ENCODE measurements at regions not wholly inside any gene's neighbourhood (a gene's known extent, or its start where the extent isn't known, plus 50 kb on each side); places are given as distances from the start of the nearest gene placed in this dataset.

- H3K4me1 ChIP-seq (replicated peaks; ENCODE audit: insufficient read depth), result no peaks in the 10 kb centered on the region
- H3K9me2 ChIP-seq (ENCODE audit: insufficient read depth), result no peaks in the 10 kb centered on the region
- H3K9me3 ChIP-seq (ENCODE audit: insufficient read depth, low read depth), result no peaks in the 10 kb centered on the region
- no peak overlapping the region for H3K27ac ChIP-seq
- no peak overlapping the region for H2AFZ ChIP-seq
- DNase-seq, result no peak
- no peaks in the 10 kb centered on the region for H3K27me3 ChIP-seq (ENCODE audit: insufficient read depth, low read depth)
- TF ChIP-seq EZH2 (IDR thresholded peaks at IDR 0.05; ENCODE audit: low read depth), result no peak
- TF ChIP-seq, protein P1, sequence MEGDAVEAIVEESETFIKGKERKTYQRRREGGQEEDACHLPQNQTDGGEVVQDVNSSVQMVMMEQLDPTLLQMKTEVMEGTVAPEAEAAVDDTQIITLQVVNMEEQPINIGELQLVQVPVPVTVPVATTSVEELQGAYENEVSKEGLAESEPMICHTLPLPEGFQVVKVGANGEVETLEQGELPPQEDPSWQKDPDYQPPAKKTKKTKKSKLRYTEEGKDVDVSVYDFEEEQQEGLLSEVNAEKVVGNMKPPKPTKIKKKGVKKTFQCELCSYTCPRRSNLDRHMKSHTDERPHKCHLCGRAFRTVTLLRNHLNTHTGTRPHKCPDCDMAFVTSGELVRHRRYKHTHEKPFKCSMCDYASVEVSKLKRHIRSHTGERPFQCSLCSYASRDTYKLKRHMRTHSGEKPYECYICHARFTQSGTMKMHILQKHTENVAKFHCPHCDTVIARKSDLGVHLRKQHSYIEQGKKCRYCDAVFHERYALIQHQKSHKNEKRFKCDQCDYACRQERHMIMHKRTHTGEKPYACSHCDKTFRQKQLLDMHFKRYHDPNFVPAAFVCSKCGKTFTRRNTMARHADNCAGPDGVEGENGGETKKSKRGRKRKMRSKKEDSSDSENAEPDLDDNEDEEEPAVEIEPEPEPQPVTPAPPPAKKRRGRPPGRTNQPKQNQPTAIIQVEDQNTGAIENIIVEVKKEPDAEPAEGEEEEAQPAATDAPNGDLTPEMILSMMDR (conservative IDR thresholded peaks at IDR 0.05), result no peak
- H3K4me2 ChIP-seq, result no peak overlapping the region
- no peaks in the 10 kb centered on the region for H3F3A ChIP-seq (ENCODE audit: insufficient read depth, low read depth)
- intact Hi-C loops (cut with micrococcal nuclease; ENCODE audit: unreplicated experiment), result no loop called here
- no peaks in the 10 kb centered on the region for H4K20me1 ChIP-seq (ENCODE audit: insufficient read depth)
- H3K4me3 ChIP-seq, result no peak overlapping the region
- H3K79me2 ChIP-seq (ENCODE audit: low read depth), result no peaks in the 10 kb centered on the region
- no peaks in the 10 kb centered on the region for H3K36me3 ChIP-seq (ENCODE audit: low read depth)
- CTCF ChIA-PET, result no interaction called here
- POLR2A ChIA-PET (ENCODE audit: unreplicated experiment), result no interaction called here
- BruUV-seq (replicated peaks), result no TSS peak
These were observed 1047.4 kb downstream of the IGSF11 start for GRCh38 chr3:117987256-117987655.

GRCh38 chr3:117989982-117990381 is 1044.7 kb downstream of the IGSF11 start:
- no peaks in the 10 kb centered on the region for H3K4me1 ChIP-seq (replicated peaks; ENCODE audit: insufficient read depth)
- H3K27me3 ChIP-seq (ENCODE audit: insufficient read depth, low read depth), result no peaks in the 10 kb centered on the region
- no peak overlapping the region for H3K4me2 ChIP-seq
- no peak overlapping the region for H3K4me3 ChIP-seq
- BruUV-seq (replicated peaks), result no TSS peak
- no peak overlapping the region for H3K27ac ChIP-seq
- TF ChIP-seq, protein P1 (conservative IDR thresholded peaks at IDR 0.05), result no peak
- no peak for TF ChIP-seq EZH2 (IDR thresholded peaks at IDR 0.05; ENCODE audit: low read depth)
- no peaks in the 10 kb centered on the region for H3K9me2 ChIP-seq (ENCODE audit: insufficient read depth)
- H4K20me1 ChIP-seq (ENCODE audit: insufficient read depth), result no peaks in the 10 kb centered on the region
- no peak for DNase-seq
- intact Hi-C loops (cut with micrococcal nuclease; ENCODE audit: unreplicated experiment), result loop anchor here (10.0 kb wide), 1 partner anchor 635 kb away; no protein-coding TSS in a partner anchor
- CTCF ChIA-PET, result no interaction called here
- no peaks in the 10 kb centered on the region for H3F3A ChIP-seq (ENCODE audit: insufficient read depth, low read depth)
- H3K36me3 ChIP-seq (ENCODE audit: low read depth), result no peaks in the 10 kb centered on the region
- POLR2A ChIA-PET (ENCODE audit: unreplicated experiment), result no interaction called here
- H3K9me3 ChIP-seq (ENCODE audit: insufficient read depth, low read depth), result no peaks in the 10 kb centered on the region
- H3K79me2 ChIP-seq (ENCODE audit: low read depth), result no peaks in the 10 kb centered on the region
- no peak overlapping the region for H2AFZ ChIP-seq

DNA sequence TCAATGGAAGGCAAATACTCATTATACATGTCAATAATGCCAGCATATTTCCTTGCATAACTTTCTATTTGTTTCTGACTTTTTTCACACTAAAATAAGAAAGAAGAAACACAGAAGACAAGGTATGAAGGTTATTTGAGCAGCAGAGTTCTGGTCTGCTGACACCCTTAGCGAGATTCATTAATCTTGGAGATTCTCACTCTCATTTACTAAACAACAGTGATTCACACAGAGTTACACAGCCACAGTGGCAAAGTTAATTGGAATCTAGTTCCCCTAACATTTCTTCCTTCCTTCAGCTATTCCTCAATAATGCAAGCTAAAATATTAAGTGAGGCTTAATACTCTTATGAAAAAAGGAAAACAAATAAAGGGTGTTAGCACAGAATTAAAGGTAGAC is 1044.0 kb downstream of the IGSF11 start:
- no TSS peak for BruUV-seq (replicated peaks)
- no peak for TF ChIP-seq EZH2 (IDR thresholded peaks at IDR 0.05; ENCODE audit: low read depth)
- TF ChIP-seq, protein P1 (conservative IDR thresholded peaks at IDR 0.05), result no peak

More for the DNA sequence above, 1044.0 kb downstream of the IGSF11 start:
- ChIA-PET POLR2A (ENCODE audit: unreplicated experiment) (no interaction called here), CTCF (no interaction called here)
- Histone ChIP-seq H4K20me1 (ENCODE audit: insufficient read depth) (no peaks in the 10 kb centered on the region), H3F3A (ENCODE audit: insufficient read depth, low read depth) (no peaks in the 10 kb centered on the region), H3K79me2 (ENCODE audit: low read depth) (no peaks in the 10 kb centered on the region), H3K4me1 (replicated peaks; ENCODE audit: insufficient read depth) (no peaks in the 10 kb centered on the region), H2AFZ (no peak overlapping the region), H3K4me2 (no peak overlapping the region), H3K4me3 (no peak overlapping the region), H3K9me3 (ENCODE audit: insufficient read depth, low read depth) (no peaks in the 10 kb centered on the region), H3K27me3 (ENCODE audit: insufficient read depth, low read depth) (no peaks in the 10 kb centered on the region), H3K36me3 (ENCODE audit: low read depth) (no peaks in the 10 kb centered on the region), H3K27ac (no peak overlapping the region), H3K9me2 (ENCODE audit: insufficient read depth) (no peaks in the 10 kb centered on the region)
- intact Hi-C loops (cut with micrococcal nuclease; ENCODE audit: unreplicated experiment), result loop anchor here (10.0 kb wide), 1 partner anchor 634 kb away; no protein-coding TSS in a partner anchor
- no peak for DNase-seq

Measured in PC-9 (cell line).